Coronary artery (tissue), 2 donors: ENCODE measurements at regions not wholly inside any gene's neighbourhood (a gene's known extent, or its start where the extent isn't known, plus 50 kb on each side); places are given as distances from the start of the nearest gene placed in this dataset.
A peak's percentile ranks its signal among the peaks of the same experiment; 100 is the strongest.

ENCODE experiments used
- DNase-seq: peaks from one replicate; pipeline ENCODE4 v3.0.0-alpha.2; 2017; ENCODE audit warnings: low spot score
- H3K27ac ChIP-seq, 2 donors: fragments of 200-600 bp; sonication (generic); one replicate each; pipeline ENCODE4 v1.5.1; 2016 to 2019
- H3K4me3 ChIP-seq: fragments of 200-600 bp; sonication (generic); 2 replicates; pipeline ENCODE4 v1.5.1; 2016; ENCODE audit warnings: mild to moderate bottlenecking, moderate library complexity
- CTCF ChIP-seq: fragments of 200-600 bp; sonication (generic); IDR thresholded peaks from one replicate; pipeline ENCODE4 v1.5.1; 2019; ENCODE audit warnings: antibody characterized with exemption

DNA sequence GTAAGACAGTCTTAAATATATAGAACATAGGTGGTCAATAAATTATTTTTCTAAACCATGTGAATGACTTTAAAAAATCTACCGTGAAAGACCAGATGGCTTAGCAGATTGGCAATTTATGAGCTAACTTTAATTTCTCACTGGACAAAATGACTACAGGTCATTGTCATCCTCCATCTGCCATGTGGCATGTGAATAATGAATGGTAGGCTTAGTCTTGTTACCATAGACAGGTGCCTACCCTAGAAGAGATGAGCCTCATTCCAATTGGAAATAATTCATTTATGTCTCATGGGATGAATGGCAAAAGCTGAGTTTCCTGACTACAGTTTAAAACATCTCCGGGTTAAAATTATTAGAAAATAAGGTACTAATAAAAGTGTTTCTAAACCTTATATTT, 1043.3 kb downstream of the FAT4 start:
- Histone ChIP-seq H3K27ac (no peak overlapping the region), H3K4me3 (no peak overlapping the region)
- no peak for TF ChIP-seq CTCF
- no peak for DNase-seq

DNA sequence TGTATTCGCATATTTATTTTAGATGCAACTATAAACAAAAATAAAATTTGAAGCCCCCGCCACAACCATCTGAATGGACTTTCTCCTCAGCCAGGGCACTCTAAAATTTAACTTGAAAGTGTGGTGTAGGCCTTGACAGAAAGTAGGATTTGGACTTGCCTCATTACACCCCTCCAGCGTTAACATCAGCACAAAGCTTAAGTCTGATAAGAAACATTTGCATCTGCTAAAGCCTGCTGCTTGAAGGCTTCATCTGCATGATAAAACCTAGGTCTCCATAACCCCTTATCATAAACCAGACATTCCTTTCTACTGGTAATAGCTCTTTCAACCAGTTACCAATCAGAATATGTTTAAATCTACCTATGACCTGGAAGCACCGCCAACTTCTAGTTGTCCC, 1046.5 kb downstream of the FAT4 start:
- H3K4me3 ChIP-seq: no peak overlapping the region
- TF ChIP-seq CTCF: no peak
- DNase-seq: no peak
- H3K27ac ChIP-seq: no peak overlapping the region

DNA sequence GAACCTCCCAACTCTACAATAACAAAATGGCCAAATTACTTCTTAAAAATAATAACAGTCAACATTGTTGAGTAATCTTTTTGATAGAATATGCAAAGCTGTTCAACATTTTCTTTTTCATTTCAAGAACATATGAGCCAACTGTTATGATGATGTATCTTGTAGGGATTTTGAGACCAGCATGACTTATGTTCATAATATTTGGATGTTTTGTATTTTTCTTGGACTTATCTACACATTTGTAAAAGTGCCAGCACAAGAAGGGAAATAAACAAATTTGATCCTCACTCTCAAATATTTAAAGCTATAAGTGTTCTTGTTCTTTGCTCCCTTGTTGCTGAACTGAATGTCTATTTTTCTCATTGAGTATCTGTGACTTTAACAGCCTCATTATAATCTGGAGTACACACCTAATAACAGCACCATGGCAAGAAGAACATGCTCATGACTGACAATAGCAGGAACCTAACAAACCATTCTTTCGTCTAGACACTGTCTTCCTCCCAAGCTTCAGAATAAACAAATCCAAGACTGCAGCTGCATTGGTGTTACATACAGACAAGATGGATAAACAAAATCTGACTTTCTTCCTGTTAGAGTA, 1049.7 kb downstream of the FAT4 start:
- no peak overlapping the region for H3K4me3 ChIP-seq
- TF ChIP-seq CTCF: no peak
- no peak for DNase-seq
- peak overlapping the region in 1 of 2 donors; percentile 38 for H3K27ac ChIP-seq

GRCh38 chr4:126369076-126369475, 1054.3 kb downstream of the FAT4 start:
- Histone ChIP-seq H3K27ac (no peak overlapping the region), H3K4me3 (no peak overlapping the region)
- TF ChIP-seq CTCF: no peak
- no peak for DNase-seq

GRCh38 chr4:126372634-126373033, 1057.9 kb downstream of the FAT4 start:
- no peak for TF ChIP-seq CTCF
- Histone ChIP-seq H3K27ac (no peak overlapping the region), H3K4me3 (no peak overlapping the region)
- DNase-seq: no peak

- TF ChIP-seq CTCF: no peak
- peak overlapping the region in 1 of 2 donors; percentile 3 for H3K27ac ChIP-seq
- no peak for DNase-seq
Observed at GRCh38 chr4:126375462-126376054, 1060.8 kb downstream of the FAT4 start.

GRCh38 chr4:126385954-126386353, 1071.2 kb downstream of the FAT4 start:
- Histone ChIP-seq H3K4me3 (no peak overlapping the region), H3K27ac (no peak overlapping the region)
- TF ChIP-seq CTCF: no peak
- DNase-seq: no peak

More at GRCh38 chr4:126375462-126376054, 1060.8 kb downstream of the FAT4 start:
- no peak overlapping the region for H3K4me3 ChIP-seq
